ENCODE measurements at regions not wholly inside any gene's neighbourhood (a gene's known extent, or its start where the extent isn't known, plus 50 kb on each side); places are given as distances from the start of the nearest gene placed in this dataset.

GRCh38 chr16:88314991-88315542 is 67.7 kb upstream of the ZNF469 start:
- no peak for DNase-seq (ENCODE audit: extremely low read depth in 1 of 2, low read depth in 1 of 2)

- DNase-seq (ENCODE audit: extremely low read depth in 1 of 2, low read depth in 1 of 2), result no peak
Observed at GRCh38 chr16:88315543-88316105, 67.1 kb upstream of the ZNF469 start.

DNA sequence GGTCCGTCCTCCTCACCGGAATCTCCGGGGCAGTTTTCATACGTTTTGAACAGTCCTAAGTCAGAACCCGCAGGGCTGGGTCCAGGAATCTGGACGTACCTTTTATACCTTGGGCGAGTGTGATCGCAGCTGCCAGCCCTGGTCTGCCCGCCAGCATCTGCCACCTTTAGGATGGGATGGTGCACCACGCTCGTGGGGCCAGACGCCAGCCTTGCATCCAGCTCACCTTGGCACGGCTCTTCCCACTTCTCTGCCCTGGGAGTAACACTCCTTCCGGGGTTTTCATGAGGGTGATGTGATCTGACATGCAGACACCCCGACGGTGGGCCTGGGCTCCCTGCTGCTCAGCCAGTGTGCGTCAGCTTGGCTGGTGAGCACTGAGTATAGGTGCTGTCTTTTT is 66.6 kb upstream of the ZNF469 start:
- DNase-seq (ENCODE audit: extremely low read depth in 1 of 2, low read depth in 1 of 2), result no peak

GRCh38 chr16:88316941-88317612 is 65.7 kb upstream of the ZNF469 start:
- no peak for DNase-seq (ENCODE audit: extremely low read depth in 1 of 2, low read depth in 1 of 2)

GRCh38 chr16:88317613-88317965 is 65.2 kb upstream of the ZNF469 start:
- no peak for DNase-seq (ENCODE audit: extremely low read depth in 1 of 2, low read depth in 1 of 2)

DNA sequence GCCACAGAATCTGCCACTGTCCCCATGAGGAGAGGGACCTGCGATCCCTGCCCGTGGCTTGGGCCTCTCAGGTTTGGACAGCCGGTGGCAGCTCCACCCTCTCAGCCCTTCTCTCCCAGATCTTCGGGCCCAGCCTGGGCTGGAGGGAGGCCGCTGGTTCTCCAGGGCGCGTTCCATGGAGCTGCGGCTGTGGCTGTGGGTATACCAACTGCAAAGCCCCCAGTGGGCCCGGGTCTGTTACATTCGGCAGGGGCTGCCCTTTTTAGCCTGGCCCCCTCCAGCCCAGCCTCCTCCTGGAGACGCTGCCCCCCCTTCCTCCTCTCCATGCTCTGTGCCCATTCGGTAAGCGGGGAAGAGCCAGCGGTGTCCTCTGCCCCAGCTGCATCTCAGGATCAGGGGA is 64.7 kb upstream of the ZNF469 start:
- DNase-seq (ENCODE audit: extremely low read depth in 1 of 2, low read depth in 1 of 2), result no peak

DNA sequence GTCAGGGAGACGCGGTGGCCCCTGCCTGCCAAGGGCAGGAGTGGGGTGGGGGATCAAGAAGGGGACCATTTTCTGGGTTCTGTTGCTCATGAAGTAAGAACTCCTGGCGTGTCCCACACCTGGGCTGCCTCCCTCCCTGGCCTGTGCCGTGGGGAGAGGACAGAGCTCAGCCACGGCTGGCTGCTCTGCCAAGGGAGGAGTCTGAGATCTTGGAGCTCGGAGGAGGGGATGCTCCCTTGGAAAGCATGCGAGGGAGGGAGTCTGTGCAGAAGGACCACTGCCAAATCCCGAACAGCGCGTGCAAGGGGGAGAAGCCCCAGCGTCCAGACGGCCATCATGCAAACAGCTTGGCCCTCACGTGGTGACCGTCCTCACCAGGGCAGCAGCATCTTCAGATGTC is 64.2 kb upstream of the ZNF469 start:
- DNase-seq (ENCODE audit: extremely low read depth in 1 of 2, low read depth in 1 of 2), result no peak

- no peak for DNase-seq (ENCODE audit: extremely low read depth in 1 of 2, low read depth in 1 of 2)
Observed at GRCh38 chr16:88319116-88319965, 63.4 kb upstream of the ZNF469 start.

GRCh38 chr16:88320947-88321634 is 61.7 kb upstream of the ZNF469 start:
- no peak for DNase-seq (ENCODE audit: extremely low read depth in 1 of 2, low read depth in 1 of 2)

DNA sequence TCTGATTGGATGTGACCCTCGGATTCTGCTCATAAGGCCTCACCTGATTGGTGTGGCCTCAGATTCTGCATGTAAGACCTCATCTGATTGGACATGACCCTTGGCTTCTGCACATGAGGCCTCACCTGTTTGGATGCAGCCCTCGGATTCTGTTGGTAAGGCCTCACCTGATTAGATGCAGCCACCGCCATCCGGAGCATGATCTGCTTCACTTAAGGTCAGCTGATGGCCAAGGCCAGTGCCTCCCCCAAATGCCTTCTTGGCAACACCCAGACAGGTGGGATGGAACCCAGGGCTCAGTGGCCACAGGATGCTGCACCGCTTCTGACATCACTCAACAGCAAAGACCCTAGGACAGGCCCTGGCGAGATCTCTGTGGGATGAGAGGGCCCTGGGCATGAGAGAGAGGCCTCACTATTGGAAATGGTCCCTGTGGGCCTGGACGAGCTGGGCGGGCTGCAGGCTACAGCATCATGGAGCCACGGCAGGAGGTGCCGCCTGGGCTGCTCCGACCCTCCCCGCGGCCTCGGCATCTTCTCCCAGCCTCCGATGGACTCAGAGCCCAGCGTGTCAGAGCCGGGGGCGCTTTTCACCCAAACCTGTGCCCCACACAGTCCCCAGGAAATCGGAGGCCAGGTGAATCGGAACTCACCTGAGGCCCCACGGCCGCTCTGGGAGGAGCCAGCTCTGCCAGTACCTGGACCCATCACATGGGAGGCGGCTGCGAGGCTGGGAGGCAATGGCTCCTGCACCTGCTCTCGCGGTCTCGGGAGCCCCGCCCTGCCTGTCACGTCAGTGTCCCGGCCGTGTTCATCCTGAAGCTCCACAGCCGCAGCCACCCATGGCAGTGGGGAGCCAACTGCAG is 60.9 kb upstream of the ZNF469 start:
- DNase-seq (ENCODE audit: extremely low read depth in 1 of 2, low read depth in 1 of 2), result no peak

DNA sequence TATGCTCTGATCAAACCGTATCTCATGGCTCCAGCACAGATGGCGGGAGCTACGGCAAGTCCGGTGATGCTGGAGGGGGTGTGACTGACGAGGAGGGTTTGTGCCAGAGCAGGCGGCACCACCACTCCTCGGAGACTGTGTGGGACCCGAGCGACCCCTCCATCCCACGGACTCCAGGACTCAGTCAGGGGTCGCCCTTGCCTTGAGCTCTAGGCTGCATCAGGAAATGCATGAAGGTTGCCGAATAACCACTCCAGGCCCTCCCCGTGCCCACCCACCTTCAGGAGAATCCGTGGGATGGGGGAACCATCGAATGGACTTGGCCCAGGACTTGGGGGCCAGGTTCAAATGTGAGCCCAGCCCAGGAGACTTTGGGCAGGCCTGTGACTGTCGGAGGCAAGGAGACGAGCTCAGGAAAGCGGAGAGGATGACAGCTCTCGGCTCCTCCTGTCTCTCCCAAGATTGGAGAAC is 60.2 kb upstream of the ZNF469 start:
- no peak for DNase-seq (ENCODE audit: extremely low read depth in 1 of 2, low read depth in 1 of 2)

- no peak for DNase-seq (ENCODE audit: extremely low read depth in 1 of 2, low read depth in 1 of 2)
Observed at GRCh38 chr16:88323041-88323440, 59.7 kb upstream of the ZNF469 start.

- no peak for DNase-seq (ENCODE audit: extremely low read depth in 1 of 2, low read depth in 1 of 2)
Observed at GRCh38 chr16:88323546-88324330, 59.0 kb upstream of the ZNF469 start.

- no peak for DNase-seq (ENCODE audit: extremely low read depth in 1 of 2, low read depth in 1 of 2)
Observed at GRCh38 chr16:88325087-88325750, 57.5 kb upstream of the ZNF469 start.

GRCh38 chr16:88325976-88326375 is 56.8 kb upstream of the ZNF469 start:
- no peak for DNase-seq (ENCODE audit: extremely low read depth in 1 of 2, low read depth in 1 of 2)

DNA sequence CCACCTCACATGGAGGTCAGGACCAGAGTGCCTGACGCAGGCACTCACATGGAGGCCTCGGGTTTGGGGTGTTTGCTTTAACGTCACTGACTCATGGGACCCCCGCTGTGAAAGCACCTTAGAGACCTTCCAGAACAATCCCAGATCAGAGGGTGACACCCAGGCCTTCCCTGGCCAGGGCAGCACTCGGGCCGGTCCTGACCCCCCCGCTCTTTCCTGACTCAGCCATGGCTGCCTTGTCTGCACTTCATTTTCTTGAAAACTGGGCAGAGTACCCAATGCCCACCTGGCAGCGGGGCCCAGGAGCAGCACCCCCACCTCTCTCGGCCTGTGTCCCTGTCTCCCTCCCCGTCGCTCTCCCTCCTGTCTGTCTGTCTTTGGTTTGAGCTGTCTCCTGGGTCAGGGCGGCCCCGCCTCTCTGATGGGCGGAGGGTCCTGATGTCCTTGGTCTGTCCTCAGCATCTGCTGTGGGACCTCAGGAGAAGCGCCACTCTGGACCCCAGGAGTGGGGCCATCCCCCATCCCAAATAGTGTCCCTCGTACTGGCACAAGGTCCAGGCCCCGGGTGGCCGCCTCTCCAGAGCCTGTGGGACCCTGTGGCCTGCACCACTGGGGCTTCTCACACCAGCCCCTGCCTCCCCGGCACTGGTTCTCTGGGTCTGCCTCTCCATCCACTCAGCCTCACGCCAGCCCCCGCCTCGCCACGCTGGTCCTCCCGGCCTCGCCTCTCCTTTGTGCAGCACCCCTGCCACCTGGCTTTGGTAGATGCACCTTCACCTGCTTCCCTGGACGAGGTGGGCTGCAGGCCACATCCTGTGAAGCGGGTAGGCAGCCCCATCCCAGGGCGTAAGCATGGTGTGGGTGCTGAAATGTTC is 55.9 kb upstream of the ZNF469 start:
- no peak for DNase-seq (ENCODE audit: extremely low read depth in 1 of 2, low read depth in 1 of 2)

DNA sequence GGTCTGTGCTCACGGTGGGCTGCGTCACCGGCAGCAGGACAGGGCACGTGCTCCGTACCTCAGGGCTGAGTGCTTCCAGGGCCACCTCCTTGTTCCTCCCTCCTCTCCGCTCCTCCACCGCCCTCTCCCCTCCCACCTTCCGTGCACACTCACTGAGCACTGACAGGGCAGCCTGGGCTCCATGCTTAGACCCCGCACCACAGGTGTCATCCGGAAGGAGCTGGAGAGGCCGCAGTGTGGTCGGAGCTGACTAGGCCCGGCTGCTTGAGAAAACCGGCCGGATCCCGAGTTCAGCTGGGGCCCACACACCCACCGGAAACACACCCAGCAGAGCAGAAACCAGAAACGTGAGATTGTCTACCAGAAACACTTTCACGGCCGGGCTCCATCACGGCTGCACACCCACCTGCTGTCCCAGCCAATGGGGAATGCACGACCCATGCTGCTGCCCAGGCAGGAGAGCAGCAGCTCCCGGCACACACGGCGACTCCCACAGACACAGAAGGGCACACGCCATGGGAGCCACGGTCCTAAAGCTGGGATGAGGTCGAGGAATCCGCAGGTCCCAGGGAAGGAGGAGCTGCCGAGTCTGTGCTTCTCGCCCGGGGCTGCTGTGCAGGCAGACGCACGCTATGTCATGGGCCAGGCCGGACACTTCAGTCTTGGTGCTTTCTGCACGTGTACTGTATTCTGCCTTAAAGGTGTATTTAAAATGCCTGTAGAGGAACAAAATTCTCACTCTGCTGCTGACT is 55.0 kb upstream of the ZNF469 start:
- DNase-seq (ENCODE audit: extremely low read depth in 1 of 2, low read depth in 1 of 2), result no peak

Measured in stimulated activated CD8-positive, alpha-beta memory T cell treated with anti-CD3 and anti-CD28 coated beads, Interleukin-7, amount 100 ng/mL, for 48 hours (primary cell).